ENCODE measurements at regions not wholly inside any gene's neighbourhood (a gene's known extent, or its start where the extent isn't known, plus 50 kb on each side); places are given as distances from the start of the nearest gene placed in this dataset.

GRCh38 chr17:73724341-73724740, 80.1 kb upstream of the SDK2 start:
- POLR2A ChIA-PET (ENCODE audit: low non-redundant PET), result no interaction called here
- CTCF ChIA-PET, result interaction anchor here (0.6 to 1.4 kb wide), 3 partner anchors 9 to 612 kb away, joined by 3 to 5 read pairs (median 3); no protein-coding TSS in a partner anchor
- TF ChIP-seq, protein P1, sequence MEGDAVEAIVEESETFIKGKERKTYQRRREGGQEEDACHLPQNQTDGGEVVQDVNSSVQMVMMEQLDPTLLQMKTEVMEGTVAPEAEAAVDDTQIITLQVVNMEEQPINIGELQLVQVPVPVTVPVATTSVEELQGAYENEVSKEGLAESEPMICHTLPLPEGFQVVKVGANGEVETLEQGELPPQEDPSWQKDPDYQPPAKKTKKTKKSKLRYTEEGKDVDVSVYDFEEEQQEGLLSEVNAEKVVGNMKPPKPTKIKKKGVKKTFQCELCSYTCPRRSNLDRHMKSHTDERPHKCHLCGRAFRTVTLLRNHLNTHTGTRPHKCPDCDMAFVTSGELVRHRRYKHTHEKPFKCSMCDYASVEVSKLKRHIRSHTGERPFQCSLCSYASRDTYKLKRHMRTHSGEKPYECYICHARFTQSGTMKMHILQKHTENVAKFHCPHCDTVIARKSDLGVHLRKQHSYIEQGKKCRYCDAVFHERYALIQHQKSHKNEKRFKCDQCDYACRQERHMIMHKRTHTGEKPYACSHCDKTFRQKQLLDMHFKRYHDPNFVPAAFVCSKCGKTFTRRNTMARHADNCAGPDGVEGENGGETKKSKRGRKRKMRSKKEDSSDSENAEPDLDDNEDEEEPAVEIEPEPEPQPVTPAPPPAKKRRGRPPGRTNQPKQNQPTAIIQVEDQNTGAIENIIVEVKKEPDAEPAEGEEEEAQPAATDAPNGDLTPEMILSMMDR (conservative IDR thresholded peaks at IDR 0.05; ENCODE audit: low read depth), result no peak
- no peak overlapping the region for H3K27ac ChIP-seq
- no peak for DNase-seq (ENCODE audit: low spot score)

DNA sequence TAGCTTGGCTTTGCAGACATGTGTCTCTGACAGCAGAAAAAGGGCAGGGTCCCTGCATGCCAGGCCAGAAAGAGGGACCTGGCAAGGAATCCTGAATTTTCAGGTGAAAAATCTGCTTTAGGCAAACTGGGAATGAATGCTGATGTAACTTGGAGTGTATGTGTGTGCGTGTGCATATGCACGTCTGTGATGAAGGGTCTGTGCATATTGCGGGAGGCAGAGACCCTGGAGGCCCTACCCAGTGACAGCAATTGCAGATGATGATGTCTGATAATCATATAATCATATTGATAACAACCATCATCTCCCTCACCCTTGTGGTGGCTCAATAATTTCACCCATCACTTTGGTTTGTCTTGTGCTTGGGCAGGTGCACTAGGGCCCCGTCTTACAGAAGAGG, 80.7 kb upstream of the SDK2 start:
- no peak for DNase-seq (ENCODE audit: low spot score)
- ChIA-PET POLR2A (ENCODE audit: low non-redundant PET) (no interaction called here), CTCF (interaction anchor here (0.6 to 1.4 kb wide), 3 partner anchors 9 to 612 kb away, joined by 3 to 5 read pairs (median 4); no protein-coding TSS in a partner anchor)
- no peak overlapping the region for H3K27ac ChIP-seq
- TF ChIP-seq, protein P1 (conservative IDR thresholded peaks at IDR 0.05; ENCODE audit: low read depth), result no peak

DNA sequence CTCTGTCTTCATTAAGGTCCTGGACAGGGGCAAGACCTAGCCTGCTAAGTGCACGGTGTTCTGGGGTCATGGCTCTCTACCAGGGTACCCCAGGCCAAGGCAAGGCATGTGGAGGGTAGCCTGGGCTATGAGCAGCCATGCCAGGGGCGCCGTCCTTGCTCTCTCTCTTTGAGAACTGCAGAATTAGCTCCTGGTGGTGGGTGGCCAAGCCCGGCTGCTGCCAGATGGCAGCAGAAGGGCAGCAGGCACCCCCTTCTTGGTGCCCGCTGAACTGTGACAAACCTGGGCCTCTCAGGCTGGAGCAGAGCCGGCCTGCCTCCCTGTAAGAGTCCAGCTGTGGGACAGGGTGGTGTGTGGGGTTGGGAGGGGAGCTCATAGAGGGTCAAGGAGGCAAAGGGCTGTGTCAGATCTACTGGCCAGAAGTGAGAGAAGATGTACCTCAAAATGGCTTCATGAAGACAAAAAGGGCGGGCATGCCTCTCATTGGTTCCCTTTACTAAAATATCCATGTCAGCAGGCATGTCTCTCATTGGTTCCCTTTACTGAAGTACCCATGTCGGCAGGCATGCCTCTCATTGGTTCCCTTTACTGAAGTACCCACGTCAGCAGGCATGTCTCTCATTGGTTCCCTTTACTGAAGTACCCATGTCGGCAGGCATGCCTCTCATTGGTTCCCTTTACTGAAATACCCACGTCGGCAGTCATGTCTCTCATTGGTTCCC, 81.7 kb upstream of the SDK2 start:
- CTCF ChIA-PET, result interaction anchor here (0.6 kb wide), 1 partner anchor 14 kb away, joined by 4 read pairs; no protein-coding TSS in a partner anchor
- POLR2A ChIA-PET (ENCODE audit: low non-redundant PET), result no interaction called here
- H3K27ac ChIP-seq, result no peak overlapping the region
- TF ChIP-seq, protein P1 (conservative IDR thresholded peaks at IDR 0.05; ENCODE audit: low read depth), result no peak
- no peak for DNase-seq (ENCODE audit: low spot score)

- POLR2A ChIA-PET (ENCODE audit: low non-redundant PET), result no interaction called here
- no peak overlapping the region for H3K27ac ChIP-seq
- CTCF ChIA-PET, result interaction anchor here (0.5 kb wide), 1 partner anchor 141 kb away, joined by 3 read pairs; no protein-coding TSS in a partner anchor
- DNase-seq (ENCODE audit: low spot score), result no peak
- TF ChIP-seq, protein P1 (conservative IDR thresholded peaks at IDR 0.05; ENCODE audit: low read depth), result no peak
These were observed 83.7 kb upstream of the SDK2 start for GRCh38 chr17:73727941-73728340.

DNA sequence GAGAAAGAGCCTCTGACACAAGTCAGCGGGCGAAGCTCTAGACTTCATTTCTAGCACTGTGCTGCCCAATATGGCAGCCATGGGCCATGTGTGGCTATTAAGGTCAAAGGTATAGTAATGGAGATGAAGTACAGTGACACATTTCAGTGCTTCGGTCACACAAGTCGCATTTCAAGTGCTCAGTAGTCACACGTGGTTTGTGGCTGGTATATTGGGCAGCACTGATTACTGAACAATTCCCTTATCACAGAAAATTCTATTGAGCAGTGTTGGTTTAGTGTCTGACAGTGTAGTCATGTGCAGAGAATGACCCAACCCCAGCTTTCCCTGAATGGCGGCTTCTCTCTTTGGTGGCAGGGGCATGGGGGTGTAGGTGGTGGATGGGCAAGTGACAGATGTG, 84.9 kb upstream of the SDK2 start:
- POLR2A ChIA-PET (ENCODE audit: low non-redundant PET), result no interaction called here
- CTCF ChIA-PET, result no interaction called here
- no peak for DNase-seq (ENCODE audit: low spot score)
- TF ChIP-seq, protein P1 (conservative IDR thresholded peaks at IDR 0.05; ENCODE audit: low read depth), result no peak
- no peak overlapping the region for H3K27ac ChIP-seq

DNA sequence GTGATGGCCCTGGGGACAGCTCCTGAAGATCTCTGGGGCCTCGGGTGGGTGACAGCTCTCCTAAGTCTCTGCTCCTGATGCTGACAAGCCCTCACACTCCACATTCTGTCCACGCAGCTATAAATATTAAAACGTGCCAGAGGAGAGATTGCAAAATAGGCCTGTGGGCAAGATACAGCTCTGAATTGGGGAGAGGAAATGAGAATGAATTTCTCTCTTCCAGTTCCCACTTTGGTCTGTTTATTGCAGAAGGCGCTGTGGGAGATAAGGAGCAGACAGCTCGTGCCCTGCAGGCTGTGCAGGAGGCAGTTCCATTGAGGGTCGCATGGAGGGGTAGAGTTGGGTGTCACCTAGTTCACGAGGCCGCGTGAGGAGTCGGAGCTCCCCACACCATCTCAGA, 87.5 kb upstream of the SDK2 start:
- CTCF ChIA-PET, result no interaction called here
- POLR2A ChIA-PET (ENCODE audit: low non-redundant PET), result no interaction called here
- TF ChIP-seq, protein P1 (conservative IDR thresholded peaks at IDR 0.05; ENCODE audit: low read depth), result no peak
- no peak overlapping the region for H3K27ac ChIP-seq
- no peak for DNase-seq (ENCODE audit: low spot score)
